ENCODE measurements at regions not wholly inside any gene's neighbourhood (a gene's known extent, or its start where the extent isn't known, plus 50 kb on each side); places are given as distances from the start of the nearest gene placed in this dataset.

DNA sequence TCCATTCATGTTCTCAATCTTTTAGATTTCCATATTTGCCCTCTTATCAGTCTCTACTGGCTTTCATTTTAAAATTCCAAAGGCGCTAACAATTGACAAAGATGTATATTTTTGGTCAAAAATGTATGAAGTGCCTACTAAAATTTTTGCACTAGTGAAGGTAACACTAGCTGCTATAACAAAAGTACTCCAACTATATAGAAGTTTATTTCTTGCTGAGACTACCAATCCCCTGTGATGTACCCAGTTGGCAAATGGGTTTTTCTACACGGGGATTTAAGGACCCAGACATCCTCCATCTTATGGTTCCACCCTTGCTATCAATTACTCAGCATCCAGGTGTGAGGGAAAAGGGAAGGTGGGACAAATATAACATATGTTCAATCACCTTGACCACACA lies 75.3 kb upstream of the TSPAN8 start:
- TF ChIP-seq EZH2 (IDR thresholded peaks at IDR 0.05; ENCODE audit: borderline replicate concordance, low read depth, low read length, severe bottlenecking): no peak
- TF ChIP-seq, protein P1, sequence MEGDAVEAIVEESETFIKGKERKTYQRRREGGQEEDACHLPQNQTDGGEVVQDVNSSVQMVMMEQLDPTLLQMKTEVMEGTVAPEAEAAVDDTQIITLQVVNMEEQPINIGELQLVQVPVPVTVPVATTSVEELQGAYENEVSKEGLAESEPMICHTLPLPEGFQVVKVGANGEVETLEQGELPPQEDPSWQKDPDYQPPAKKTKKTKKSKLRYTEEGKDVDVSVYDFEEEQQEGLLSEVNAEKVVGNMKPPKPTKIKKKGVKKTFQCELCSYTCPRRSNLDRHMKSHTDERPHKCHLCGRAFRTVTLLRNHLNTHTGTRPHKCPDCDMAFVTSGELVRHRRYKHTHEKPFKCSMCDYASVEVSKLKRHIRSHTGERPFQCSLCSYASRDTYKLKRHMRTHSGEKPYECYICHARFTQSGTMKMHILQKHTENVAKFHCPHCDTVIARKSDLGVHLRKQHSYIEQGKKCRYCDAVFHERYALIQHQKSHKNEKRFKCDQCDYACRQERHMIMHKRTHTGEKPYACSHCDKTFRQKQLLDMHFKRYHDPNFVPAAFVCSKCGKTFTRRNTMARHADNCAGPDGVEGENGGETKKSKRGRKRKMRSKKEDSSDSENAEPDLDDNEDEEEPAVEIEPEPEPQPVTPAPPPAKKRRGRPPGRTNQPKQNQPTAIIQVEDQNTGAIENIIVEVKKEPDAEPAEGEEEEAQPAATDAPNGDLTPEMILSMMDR (IDR thresholded peaks at IDR 0.05; ENCODE audit: extremely low read depth in 1 of 2, insufficient read depth in 1 of 2, low read depth in 1 of 2, low read length in 2 of 2): no peak
- TF ChIP-seq MYC (IDR thresholded peaks at IDR 0.05; ENCODE audit: low read depth, low read length): no peak
- no peak for TF ChIP-seq POLR2A (IDR thresholded peaks at IDR 0.05; ENCODE audit: low read depth, low read length)
- no peak for TF ChIP-seq POLR2AphosphoS5 (IDR thresholded peaks at IDR 0.05; ENCODE audit: insufficient read depth, low read depth, low read length)
- no peak for TF ChIP-seq FOS (IDR thresholded peaks at IDR 0.05; ENCODE audit: borderline replicate concordance, insufficient read depth, low read length)
